HG02610 (cell line): ENCODE measurements at regions not wholly inside any gene's neighbourhood (a gene's known extent, or its start where the extent isn't known, plus 50 kb on each side); places are given as distances from the start of the nearest gene placed in this dataset.
"Not testable (repeated sequence)": the region's sequence is repeated elsewhere in the genome, so short reads cannot be mapped to it uniquely, and the experiment has no call there.

Source experiments
- ATAC-seq: cut with Tn5 transposase; IDR thresholded peaks from one replicate; pipeline ENCODE4 v1.9.1; 2021; ENCODE audit warnings: mild to moderate bottlenecking, moderate library complexity; ENCODE audit not compliant: unreplicated experiment

DNA sequence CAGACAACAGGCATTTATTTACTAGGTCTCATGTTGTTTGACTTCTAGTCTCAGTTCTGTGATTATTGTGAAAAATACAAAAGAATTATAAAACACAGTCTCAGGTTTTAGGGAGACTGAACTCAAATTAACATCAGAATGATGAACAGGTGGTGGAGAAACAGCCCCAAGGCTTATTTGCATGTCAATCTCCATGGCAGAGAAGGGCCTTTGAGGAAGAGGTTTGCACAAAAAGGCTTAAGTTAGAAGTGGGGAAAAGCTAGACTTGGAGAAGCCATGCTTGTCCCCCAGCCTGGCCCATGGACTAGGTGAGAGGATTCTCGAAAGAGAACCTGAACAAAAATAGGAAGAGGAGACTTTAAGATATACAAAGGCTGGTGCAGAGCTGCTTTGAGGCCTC, 183.3 kb downstream of the EDN1 start:
- no peak for ATAC-seq

DNA sequence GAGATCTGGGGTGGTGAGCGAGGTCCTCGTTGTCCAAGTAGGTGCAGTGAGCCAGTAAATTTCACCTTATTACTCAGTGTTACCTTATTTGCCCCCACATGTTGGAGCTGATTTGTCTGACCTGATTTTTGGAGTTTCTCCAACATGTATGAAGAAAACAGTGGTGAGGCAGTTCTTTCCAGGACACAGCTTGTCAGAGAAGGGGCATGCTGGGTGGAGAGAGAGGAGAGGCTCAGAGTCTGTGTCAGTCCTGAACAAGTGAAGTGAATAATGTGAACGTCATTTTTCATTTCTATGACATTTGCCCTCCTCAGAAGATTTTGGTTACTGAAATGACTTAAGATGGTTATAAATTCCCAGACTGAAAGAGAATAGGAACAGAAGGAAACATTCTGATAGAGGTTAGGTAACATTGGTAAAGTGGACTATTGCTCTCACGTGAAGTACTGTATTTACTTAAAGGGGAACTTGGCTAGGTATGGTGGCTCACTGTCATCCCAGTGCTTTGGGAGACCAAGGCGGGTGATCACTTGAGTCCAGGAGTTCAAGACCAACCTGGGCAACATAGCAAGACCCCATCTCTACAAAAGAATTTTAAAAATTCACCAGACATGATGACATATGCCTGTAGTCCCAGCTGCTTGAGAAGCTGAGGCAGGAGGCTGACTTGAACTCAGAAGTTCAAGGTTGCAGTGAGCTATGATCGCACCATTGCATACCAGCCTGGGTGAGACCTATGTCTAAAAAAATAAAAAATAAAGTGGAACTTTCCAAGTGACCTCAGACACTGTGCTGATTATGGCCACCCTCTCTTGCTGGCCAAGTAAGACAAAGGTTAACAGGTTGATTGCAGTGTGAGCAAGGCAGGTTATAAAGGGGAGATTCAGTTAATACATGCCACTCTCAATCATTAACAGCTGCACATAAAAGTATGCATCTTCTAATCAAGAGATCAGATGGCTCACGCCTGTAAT, 184.3 kb downstream of the EDN1 start:
- no peak for ATAC-seq

DNA sequence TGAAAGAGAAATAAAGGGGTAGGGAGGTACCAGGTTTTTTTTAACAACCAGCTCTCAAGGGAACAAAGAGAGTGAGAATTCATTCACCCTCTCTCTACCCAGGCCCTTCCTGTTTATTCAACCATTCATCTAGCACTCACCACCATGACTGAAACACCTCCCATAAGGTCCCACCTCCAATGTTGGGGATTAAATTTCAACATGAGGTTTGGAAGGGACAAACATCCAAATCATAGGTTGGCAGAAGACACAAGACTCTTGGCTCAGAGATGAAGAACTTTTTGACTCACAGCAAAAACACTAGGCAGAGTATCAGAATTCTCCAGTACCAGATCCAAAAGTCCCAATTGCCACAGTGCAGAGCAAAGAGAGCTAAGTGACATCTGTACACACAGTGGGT, 186.3 kb downstream of the EDN1 start:
- ATAC-seq, result no peak

DNA sequence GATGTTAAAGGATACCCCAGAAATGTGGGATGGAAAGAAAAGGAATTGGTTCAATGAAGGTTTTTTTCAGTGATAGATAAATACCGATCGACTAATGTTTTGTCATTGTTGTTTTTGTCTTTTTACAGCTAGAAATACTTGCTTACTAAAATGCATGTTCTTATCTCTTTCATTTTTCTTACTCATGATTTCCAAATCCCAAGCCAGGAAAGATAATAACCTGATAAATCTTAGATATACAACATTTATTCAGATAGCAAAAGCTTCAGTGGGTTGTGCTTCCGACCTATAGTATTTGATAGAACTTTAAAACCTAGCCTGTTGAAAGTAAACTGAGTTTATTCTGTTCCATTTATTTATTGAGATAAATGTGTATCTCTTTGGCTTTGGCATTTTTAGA, 187.5 kb downstream of the EDN1 start:
- ATAC-seq, result no peak

DNA sequence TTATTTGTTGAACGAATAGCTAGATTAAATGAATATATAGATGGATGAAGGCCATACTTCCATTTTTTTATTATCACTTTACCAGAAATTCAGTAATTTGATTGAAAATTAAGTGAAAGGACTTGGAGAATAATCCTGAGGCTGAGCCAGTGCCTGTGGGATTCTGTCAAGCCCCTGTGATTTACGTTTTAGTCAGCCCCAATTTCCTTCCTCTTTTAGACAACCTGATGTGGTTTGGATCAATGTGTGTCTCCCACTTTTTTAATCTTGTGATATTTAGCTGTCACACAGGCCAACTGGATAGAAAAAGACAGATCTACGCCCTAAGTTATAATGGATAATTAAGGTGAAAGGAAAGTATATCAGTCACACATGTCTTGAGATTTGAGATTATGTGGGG, 188.8 kb downstream of the EDN1 start:
- ATAC-seq, result no peak

DNA sequence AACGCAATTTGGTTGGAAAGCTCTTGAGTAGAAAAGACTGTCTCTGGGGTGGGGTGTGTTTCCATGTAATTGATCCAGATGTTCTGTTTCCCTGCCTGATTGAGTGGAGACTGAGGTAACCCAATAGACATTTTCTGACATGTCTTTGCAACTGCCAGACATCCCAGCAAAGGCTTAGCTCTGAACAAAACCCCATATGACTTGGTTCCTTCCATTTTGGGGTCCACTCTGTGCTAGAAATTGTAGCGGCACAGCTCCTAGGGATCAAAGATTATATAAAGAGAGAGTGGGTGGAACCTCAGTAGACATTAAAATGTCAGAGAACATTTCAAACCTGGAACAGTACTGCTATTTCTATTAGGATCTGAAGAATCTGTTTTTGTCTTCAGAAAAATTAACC, 189.3 kb downstream of the EDN1 start:
- no peak for ATAC-seq

DNA sequence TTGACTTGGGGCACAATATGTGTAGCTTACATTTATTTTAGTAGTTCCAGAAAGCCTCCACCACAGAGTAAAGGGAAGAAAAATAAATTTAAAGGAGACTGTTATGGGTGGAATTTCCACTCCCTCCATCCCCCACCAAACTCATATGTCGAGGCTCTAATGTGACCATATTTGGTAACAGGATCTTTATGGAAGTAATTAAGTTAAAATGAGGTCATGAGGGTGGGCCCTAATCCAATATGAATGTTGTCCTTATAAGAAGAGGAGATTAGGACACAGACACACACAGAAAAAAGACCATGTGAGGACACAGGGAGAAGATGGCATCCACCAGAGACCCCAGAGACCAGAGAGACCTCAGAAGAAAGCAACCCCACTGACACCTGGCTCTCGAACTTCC, 189.7 kb downstream of the EDN1 start:
- ATAC-seq, result no peak

DNA sequence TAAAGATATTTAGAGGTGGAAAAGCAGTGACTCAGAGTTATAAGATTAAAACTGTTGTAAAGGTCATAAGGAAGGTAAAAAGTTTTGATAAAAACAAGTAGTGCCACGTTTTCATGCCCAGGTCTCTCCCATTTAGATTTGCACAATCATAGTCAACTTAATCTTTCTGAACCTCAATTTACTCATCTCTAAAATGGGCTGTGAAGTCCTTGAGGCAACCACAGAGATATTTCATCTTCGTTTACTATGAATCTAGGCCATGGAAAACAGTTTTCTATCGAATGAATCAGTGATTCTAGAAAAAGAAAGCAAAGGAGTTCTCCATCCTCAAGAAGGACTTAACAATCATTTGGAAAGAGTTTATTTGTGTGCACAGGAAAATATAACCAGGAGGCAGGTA, 190.2 kb downstream of the EDN1 start:
- ATAC-seq, result no peak

DNA sequence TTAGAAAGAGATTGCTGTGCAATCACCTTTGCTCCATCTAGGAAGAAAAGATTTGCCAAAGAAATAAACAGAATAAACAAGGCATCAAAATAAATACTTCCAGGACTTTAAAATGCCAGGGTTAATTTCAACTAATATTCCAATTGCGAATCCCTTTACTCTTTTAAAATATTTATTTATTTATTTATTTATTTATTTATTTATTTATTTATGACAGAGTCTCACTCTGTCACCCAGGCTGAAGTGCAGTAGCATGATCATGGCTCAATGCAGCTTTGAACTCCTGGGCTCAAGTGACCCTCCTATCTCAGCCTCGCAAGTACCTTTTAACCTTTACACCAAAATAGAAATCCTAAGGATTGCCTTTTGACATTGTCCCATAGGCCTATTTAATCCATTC, 191.1 kb downstream of the EDN1 start:
- no peak for ATAC-seq

DNA sequence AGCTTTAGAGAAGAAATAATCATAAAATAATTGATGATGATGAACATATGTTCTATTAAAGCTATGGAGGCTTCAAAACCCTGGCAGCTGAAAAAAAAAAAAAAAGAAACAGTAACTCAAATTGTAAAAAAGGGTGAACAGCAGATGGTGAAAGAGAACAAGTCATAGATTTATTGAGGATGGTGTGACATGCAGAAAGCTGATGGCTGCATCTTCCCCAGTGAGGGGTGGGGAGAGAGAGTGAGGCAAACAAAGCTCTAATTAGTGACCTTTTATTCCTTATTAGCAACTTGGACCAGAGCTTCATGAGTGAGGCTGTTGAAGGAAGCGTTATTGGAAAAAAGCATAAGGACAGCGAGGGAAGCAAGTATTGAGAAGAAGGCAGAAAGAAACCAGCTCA, 191.7 kb downstream of the EDN1 start:
- no peak for ATAC-seq

DNA sequence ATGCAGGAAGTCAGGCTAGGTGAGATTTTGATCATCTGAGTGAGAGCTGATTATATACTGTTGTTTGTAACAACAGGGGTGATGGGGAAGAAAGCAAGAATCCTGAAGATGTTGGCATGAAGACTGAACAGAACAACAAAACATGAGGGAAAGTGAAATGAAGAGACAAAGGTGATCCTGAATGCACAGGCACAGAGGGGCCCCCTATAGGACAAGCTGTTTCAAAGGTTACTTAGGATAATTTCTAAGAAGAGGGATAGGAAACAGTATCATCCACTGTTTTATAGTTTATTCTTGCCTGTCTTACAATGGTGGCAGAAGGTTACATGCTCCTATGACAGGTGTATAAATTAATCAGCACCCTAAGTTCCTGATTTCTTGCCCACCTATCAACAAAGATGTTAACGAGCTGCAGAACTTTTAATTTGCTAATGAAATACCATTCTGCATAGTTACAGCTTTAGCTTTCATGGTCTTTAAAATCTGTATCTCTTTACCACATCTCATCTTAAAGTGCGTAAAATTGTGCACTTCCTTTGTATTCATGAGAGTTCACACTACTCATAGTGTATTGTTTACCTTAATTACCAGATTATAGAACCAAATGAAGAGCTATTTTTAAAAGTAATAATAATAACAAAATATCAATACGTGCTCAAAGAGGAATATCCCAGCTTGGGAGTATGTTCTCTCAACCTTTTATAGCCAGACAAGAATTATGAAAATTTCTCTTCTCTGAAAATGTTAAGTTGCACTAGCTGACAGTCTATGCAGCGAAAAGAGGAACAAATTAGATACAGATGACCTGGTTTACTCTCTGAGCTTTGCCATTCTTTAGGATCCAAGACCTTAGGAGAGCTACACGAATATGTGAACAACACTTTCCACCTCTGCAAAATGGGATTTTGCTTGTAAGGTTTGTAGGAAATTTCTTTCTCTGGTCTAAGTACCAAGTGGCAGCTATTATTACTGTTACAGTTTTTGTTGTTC, 192.5 kb downstream of the EDN1 start:
- ATAC-seq, result no peak

DNA sequence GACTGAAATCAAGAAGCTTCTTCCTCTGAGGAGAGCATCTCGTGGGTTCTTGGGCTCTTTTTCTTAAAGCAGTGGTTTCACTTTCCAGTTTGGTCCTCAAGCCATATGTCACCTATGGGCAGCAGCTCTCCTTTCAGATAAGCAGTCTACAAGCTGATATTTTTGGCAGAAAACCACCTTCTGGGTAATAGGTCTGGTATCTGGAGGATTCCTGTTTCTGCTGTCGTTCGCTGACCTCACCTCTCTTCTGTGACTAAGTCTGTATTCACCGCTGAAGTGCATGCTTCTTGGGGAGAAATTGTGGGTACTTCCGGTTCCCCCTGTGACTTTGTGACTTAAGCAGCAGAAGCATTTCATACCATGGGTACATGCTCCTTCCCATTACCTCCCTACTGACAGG, 193.6 kb downstream of the EDN1 start:
- peak; percentile 84 for ATAC-seq

DNA sequence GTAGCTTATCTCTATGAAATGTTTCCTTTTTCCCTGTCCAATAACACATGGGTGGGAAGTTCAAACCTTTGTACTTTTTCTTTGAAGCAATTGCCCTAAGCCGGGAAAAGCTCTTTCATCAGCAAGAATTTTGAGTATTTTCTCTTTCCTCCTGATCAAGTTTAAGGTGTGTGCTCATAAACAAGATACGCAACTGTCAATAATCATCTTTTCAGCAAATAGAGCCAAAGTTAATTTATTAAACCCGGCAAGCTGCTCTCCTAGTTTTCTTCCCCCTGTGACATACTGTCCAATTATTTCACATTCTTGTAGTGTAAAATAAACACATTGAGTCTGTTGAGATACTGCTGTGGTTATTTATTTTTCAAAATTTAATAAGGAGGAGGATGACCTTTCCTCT, 194.4 kb downstream of the EDN1 start:
- no peak for ATAC-seq

DNA sequence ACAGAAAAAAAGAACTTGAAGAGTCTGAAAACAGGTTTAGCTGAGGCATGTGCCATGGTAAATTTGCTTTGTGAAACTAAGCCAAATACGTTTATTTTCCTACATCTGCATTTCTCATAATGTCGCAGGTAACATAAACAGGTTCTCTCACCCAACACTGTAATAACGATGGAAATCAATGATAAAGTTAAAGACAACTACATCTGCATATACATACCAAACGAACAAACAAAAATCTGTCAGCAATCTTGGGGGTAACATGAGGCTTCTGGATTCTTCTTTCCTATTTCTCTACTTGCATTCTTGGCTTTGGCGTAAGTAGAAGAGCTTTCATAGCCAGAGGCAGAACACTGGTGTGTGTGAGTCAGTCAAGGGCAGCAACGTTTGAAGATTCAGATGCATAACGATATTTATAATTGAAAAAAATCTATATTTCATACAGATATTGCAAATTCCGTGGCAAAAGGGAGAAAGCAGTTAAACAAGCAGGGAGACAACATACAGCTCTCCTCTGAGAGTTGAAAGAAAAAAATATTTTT, 195.1 kb downstream of the EDN1 start:
- no peak for ATAC-seq

DNA sequence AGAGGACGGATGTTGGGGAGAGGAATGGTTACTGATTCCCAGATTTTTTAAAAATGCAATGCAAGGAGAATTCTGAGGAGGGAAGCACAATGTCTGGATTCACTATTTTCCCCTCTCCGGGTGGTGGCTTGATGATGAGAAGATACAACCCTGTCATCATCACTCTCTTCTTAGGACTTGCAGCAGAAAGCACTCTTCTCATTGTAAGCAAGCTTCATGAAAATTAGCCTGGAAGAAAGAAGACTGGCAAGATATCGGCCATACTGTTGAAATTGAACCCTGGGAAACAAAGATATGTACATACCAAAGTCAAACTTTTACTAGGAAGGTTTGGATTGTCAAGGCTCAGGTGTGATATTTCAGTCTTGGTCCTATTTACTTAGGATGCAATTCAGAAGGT, 195.7 kb downstream of the EDN1 start:
- no peak for ATAC-seq

DNA sequence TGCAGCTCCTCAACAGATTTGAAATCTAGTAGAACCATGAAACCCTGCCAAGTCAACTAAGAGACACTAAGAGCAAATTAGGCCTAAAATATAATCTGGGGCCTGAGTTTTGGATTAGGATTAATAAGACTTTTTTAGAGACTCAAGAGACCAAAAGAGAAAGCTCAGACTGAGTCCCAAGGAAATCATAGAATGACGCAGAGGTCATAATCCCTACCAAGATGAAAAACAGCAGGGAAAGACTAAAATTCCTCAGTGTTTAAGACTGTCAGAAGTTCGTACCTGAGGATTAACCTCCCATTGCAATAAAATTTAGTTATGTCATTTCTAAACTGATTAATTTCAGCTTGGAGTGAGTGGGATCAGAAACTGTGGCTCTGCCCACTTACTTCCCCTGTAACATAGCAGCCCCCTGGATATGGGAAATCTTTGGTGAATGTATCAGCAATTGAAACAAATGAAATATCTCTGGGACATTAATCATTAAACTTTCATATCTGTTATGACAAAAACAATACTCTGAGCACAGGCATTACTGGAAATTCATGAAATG, 200.3 kb downstream of the EDN1 start:
- ATAC-seq, result no peak

DNA sequence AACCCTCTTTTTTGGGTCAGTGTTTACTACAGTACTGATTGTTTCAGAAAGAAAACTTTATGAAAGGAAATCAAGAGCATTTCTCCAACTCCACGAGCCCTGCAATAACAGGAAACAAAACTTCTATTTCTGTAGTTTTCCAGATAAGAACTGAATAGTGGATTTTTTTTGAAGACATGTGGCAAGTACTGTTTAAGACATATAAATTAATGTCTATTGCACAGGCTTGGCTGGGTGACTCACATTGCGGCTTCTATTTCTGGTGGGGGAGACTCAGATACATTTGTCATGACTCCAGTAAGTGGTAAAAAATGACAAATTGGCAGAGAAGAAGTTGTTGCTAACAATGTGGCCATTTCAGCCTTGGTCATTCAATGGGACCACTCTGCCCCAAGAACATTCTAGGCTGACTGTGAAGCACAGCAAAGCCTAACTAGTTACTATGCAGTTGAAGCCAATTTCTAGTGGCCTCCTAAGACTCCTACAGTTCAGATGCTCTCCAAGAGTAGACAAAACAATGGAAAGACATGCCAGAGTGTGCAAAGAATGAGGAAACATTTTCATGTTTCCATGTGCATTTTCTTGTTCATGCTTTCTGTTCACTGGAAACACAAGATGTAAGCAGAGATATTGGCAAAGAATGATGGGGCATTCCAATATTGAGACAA, 200.9 kb downstream of the EDN1 start:
- ATAC-seq, result no peak

DNA sequence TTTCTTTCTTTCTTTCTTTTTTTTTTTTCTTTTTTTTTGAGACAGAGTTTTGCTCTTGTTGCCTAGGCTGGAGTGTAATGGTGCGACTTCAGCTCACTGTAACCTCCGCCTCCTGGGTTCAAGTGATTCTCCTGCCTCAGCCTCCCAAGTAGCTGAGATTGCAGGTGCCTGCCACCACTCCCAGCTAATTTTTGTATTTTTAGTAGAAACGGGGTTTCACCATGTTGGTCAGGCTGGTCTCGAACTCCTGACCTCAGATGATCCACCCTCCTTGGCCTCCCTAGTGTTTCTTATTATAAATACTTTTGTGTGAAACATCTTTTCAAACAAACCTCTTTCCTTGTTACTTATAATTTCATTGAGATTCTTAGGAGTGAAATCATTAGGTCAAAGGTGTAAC, 202.8 kb downstream of the EDN1 start:
- not testable (repeated sequence) for ATAC-seq

DNA sequence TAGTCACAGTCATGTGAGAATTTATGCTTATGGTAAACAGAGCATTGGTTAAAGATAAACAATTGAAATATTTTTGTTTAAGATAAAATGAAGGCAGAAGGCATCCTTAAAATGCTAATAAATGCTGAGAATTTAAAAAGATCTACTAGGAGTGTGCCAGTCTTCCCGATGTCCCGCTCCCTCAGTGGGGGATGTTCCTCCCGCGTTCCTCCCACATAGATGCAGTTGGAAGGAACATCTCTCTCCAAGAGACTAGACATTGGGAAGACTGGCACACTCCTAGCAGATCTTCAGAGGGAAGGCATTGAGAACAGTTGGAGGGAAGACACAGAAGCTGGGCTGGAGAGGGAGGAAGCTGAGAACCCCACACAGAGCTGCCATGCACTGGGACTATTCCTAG, 203.3 kb downstream of the EDN1 start:
- ATAC-seq, result no peak

DNA sequence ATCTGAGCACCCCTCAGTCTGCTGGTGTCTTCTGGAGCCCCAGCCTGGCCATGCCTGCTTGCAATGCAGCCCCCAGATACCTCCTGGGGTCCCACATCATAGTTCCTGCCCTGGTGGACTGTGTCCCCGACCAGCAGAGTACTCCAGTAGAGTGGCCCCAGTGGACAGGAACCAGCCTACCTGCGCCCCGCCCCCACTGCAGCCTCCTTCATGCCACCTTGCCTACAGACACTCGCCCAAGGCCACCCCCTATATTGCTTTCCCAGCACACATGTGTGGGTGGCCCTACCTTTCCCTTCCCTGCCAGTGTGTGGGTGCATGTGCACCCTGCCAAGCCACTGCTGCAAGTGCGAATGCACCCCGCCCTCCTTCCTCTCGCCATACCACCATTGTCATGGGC, 204.0 kb downstream of the EDN1 start:
- ATAC-seq, result no peak

DNA sequence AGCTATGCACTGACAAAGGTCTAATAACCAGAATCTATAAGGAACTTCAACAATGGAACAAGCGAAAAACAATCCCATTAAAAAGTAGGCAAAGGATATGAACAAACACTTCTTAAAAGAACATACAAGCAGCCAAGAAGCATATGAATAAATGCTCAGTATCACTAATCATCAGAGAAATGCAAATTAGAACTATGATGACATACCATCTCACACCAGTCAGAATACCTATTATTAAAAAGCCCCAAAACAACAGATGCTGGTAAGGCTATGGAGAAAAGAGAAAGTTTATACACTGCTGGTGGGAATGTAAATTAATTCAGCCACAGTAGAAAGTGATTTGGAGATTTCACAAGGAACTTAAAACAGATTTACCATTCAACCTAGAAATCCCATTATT, 211.8 kb downstream of the EDN1 start:
- ATAC-seq, result no peak
